Fibroblast of lung (primary cell): ENCODE measurements at regions not wholly inside any gene's neighbourhood (a gene's known extent, or its start where the extent isn't known, plus 50 kb on each side); places are given as distances from the start of the nearest gene placed in this dataset.

Experiments
- DNase-seq, 2 donors: peaks; one replicate each; pipeline versions ENCODE4 v3.0.0 to v3.0.0-alpha.2; 2010; ENCODE audit warnings: low read depth in 2 of 2
- H2AFZ ChIP-seq: 2 replicates; pipeline ENCODE4 v1.5.1; 2012; ENCODE audit warnings: low read length, control low read depth, inconsistent platforms
- H3K27ac ChIP-seq: 2 replicates; pipeline ENCODE4 v1.5.1; 2011; ENCODE audit warnings: low read length, control low read depth; ENCODE audit not compliant: insufficient read depth
- H3K27me3 ChIP-seq: 2 replicates; pipeline ENCODE4 v1.5.1; 2011; ENCODE audit warnings: mild to moderate bottlenecking, low read length; ENCODE audit not compliant: control insufficient read depth, insufficient read depth
- H3K36me3 ChIP-seq: 2 replicates; pipeline ENCODE4 v1.5.1; 2011; ENCODE audit warnings: low read length; ENCODE audit not compliant: control insufficient read depth, insufficient read depth
- H3K4me1 ChIP-seq: 2 replicates; pipeline ENCODE4 v1.5.1; 2011; ENCODE audit warnings: low read length; ENCODE audit not compliant: control insufficient read depth, insufficient read depth; ENCODE audit errors: extremely low read depth
- H3K4me2 ChIP-seq: 2 replicates; pipeline ENCODE4 v1.5.1; 2011; ENCODE audit warnings: low read length, control low read depth; ENCODE audit not compliant: insufficient read depth; ENCODE audit errors: extremely low read depth
- H3K4me3 ChIP-seq, 4 experiments: fragments of 200-600 bp in 1 of 4; sonication (generic) in 1 of 4; replicated peaks in 1 of 4; 2 replicates each; pipeline ENCODE4 v1.5.1; 2011 to 2016; ENCODE audit warnings: low read length in 4 of 4, low read depth in 3 of 4, mild to moderate bottlenecking in 3 of 4, control low read depth in 2 of 4, inconsistent platforms in 1 of 4, mixed read lengths in 1 of 4; ENCODE audit not compliant: insufficient read depth in 1 of 4; ENCODE audit errors: control extremely low read depth in 1 of 4
- H3K79me2 ChIP-seq: 2 replicates; pipeline ENCODE4 v1.5.1; 2012; ENCODE audit warnings: mild to moderate bottlenecking, low read length, inconsistent platforms; ENCODE audit not compliant: control insufficient read depth, insufficient read depth
- H3K9ac ChIP-seq: 2 replicates; pipeline ENCODE4 v1.5.1; 2011; ENCODE audit warnings: mild to moderate bottlenecking, low read length, control low read depth; ENCODE audit not compliant: insufficient read depth
- H3K9me3 ChIP-seq: 2 replicates; pipeline ENCODE4 v1.5.1; 2012; ENCODE audit warnings: low read depth, low read length; ENCODE audit not compliant: control insufficient read depth, insufficient read depth
- H4K20me1 ChIP-seq: 2 replicates; pipeline ENCODE4 v1.5.1; 2011; ENCODE audit warnings: low read length; ENCODE audit not compliant: control insufficient read depth, insufficient read depth; ENCODE audit errors: extremely low read depth
- CTCF ChIP-seq, 2 donors: IDR thresholded peaks in 1 of 2; conservative IDR thresholded peaks in 1 of 2; 1 replicate in 1 of 2; 2 replicates in 1 of 2; pipeline ENCODE4 v1.5.1; 2011 to 2012; ENCODE audit warnings: low read length in 2 of 2, control low read depth in 1 of 2, inconsistent platforms in 1 of 2, low read depth in 1 of 2, mild to moderate bottlenecking in 1 of 2
- EZH2 ChIP-seq: IDR thresholded peaks from 2 replicates; pipeline ENCODE4 v1.5.1; 2012; ENCODE audit warnings: low read length, control low read depth, mild to moderate bottlenecking; ENCODE audit errors: missing control alignments

GRCh38 chr9:75616052-75616451 is 274.4 kb upstream of the PCSK5 start:
- no peak overlapping the region for H3K27ac ChIP-seq
- no peak overlapping the region for H3K4me3 ChIP-seq
- H3K27me3 ChIP-seq = no peaks in the 10 kb centered on the region
- H3K36me3 ChIP-seq = no peaks in the 10 kb centered on the region
- no peak for TF ChIP-seq EZH2
- TF ChIP-seq CTCF (conservative IDR thresholded peaks at IDR 0.05 in 1 of 2, IDR thresholded peaks at IDR 0.05 in 1 of 2; ENCODE audit: low read depth in 1 of 2, low read length in 2 of 2) = no peak
- H2AFZ ChIP-seq = no peak overlapping the region
- no peaks in the 10 kb centered on the region for H4K20me1 ChIP-seq
- H3K9me3 ChIP-seq = no peaks in the 10 kb centered on the region
- no peak overlapping the region for H3K9ac ChIP-seq
- H3K79me2 ChIP-seq = no peaks in the 10 kb centered on the region
- no peak overlapping the region for H3K4me2 ChIP-seq
- DNase-seq = no peak
- no peaks in the 10 kb centered on the region for H3K4me1 ChIP-seq

GRCh38 chr9:75616841-75617566 is 273.5 kb upstream of the PCSK5 start:
- Histone ChIP-seq H3K4me3 (no peak overlapping the region), H3K4me2 (no peak overlapping the region), H2AFZ (no peak overlapping the region), H4K20me1 (no peaks in the 10 kb centered on the region), H3K9me3 (no peaks in the 10 kb centered on the region), H3K27me3 (no peaks in the 10 kb centered on the region), H3K9ac (no peak overlapping the region), H3K79me2 (no peaks in the 10 kb centered on the region), H3K36me3 (no peaks in the 10 kb centered on the region), H3K27ac (no peak overlapping the region), H3K4me1 (no peaks in the 10 kb centered on the region)
- no peak for DNase-seq
- no peak for TF ChIP-seq CTCF (conservative IDR thresholded peaks at IDR 0.05 in 1 of 2, IDR thresholded peaks at IDR 0.05 in 1 of 2; ENCODE audit: low read depth in 1 of 2, low read length in 2 of 2)
- no peak for TF ChIP-seq EZH2

- no peaks in the 10 kb centered on the region for H3K4me1 ChIP-seq
Measured at GRCh38 chr9:75623462-75623861, 267.0 kb upstream of the PCSK5 start.

More at GRCh38 chr9:75623462-75623861, 267.0 kb upstream of the PCSK5 start:
- Histone ChIP-seq H3K9me3 (no peaks in the 10 kb centered on the region), H3K4me2 (no peak overlapping the region), H3K9ac (no peak overlapping the region), H3K36me3 (no peaks in the 10 kb centered on the region), H3K27me3 (no peaks in the 10 kb centered on the region), H2AFZ (no peak overlapping the region), H4K20me1 (no peaks in the 10 kb centered on the region), H3K79me2 (no peaks in the 10 kb centered on the region), H3K4me3 (no peak overlapping the region), H3K27ac (no peak overlapping the region)
- TF ChIP-seq CTCF (conservative IDR thresholded peaks at IDR 0.05 in 1 of 2, IDR thresholded peaks at IDR 0.05 in 1 of 2; ENCODE audit: low read depth in 1 of 2, low read length in 2 of 2) (no peak), EZH2 (no peak)
- no peak for DNase-seq
